ENCODE measurements at regions not wholly inside any gene's neighbourhood (a gene's known extent, or its start where the extent isn't known, plus 50 kb on each side); places are given as distances from the start of the nearest gene placed in this dataset.

DNA sequence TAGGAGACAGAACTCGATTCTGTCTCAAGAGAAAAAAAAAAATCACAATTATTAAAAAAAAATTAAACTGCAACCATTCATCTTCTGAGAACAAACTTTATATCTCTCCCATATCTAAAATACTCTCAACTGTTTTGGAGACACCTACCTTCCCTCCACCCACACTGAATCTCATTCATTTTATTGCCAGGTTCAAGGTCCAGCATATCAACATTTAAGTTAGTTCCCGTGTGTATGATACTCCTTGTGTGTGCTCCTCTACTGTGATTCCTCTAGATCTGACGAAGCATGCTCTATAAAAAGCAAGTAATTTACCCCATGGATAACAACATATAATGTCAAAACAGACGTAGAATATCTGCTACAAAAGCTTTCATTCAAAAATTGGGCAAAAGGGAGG lies 351.8 kb upstream of the SORCS1 start:
- TF ChIP-seq, protein P1, sequence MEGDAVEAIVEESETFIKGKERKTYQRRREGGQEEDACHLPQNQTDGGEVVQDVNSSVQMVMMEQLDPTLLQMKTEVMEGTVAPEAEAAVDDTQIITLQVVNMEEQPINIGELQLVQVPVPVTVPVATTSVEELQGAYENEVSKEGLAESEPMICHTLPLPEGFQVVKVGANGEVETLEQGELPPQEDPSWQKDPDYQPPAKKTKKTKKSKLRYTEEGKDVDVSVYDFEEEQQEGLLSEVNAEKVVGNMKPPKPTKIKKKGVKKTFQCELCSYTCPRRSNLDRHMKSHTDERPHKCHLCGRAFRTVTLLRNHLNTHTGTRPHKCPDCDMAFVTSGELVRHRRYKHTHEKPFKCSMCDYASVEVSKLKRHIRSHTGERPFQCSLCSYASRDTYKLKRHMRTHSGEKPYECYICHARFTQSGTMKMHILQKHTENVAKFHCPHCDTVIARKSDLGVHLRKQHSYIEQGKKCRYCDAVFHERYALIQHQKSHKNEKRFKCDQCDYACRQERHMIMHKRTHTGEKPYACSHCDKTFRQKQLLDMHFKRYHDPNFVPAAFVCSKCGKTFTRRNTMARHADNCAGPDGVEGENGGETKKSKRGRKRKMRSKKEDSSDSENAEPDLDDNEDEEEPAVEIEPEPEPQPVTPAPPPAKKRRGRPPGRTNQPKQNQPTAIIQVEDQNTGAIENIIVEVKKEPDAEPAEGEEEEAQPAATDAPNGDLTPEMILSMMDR (conservative IDR thresholded peaks at IDR 0.05; ENCODE audit: low read depth, low read length), result no peak
- TF ChIP-seq SMC3 (IDR thresholded peaks at IDR 0.05; ENCODE audit: low read depth, low read length), result no peak
- TF ChIP-seq RAD21 (IDR thresholded peaks at IDR 0.05; ENCODE audit: low read length), result no peak
- no peak for TF ChIP-seq MAZ (IDR thresholded peaks at IDR 0.05; ENCODE audit: borderline replicate concordance, low read depth, low read length)
- no peak for TF ChIP-seq RCOR1 (IDR thresholded peaks at IDR 0.05; ENCODE audit: insufficient replicate concordance, low read length)
- TF ChIP-seq CEBPB (IDR thresholded peaks at IDR 0.05; ENCODE audit: low read depth, low read length), result no peak
- TF ChIP-seq, protein P2, sequence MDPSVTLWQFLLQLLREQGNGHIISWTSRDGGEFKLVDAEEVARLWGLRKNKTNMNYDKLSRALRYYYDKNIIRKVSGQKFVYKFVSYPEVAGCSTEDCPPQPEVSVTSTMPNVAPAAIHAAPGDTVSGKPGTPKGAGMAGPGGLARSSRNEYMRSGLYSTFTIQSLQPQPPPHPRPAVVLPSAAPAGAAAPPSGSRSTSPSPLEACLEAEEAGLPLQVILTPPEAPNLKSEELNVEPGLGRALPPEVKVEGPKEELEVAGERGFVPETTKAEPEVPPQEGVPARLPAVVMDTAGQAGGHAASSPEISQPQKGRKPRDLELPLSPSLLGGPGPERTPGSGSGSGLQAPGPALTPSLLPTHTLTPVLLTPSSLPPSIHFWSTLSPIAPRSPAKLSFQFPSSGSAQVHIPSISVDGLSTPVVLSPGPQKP (IDR thresholded peaks at IDR 0.05; ENCODE audit: borderline replicate concordance, low read depth, low read length), result no peak
- no peak for TF ChIP-seq POLR2A (IDR thresholded peaks at IDR 0.05; ENCODE audit: low read depth, low read length)
- TF ChIP-seq FOS (IDR thresholded peaks at IDR 0.05; ENCODE audit: low read depth, low read length), result no peak
- no peak for TF ChIP-seq MXI1 (IDR thresholded peaks at IDR 0.05; ENCODE audit: borderline replicate concordance, low read depth, low read length)
- no peak for TF ChIP-seq RFX5 (IDR thresholded peaks at IDR 0.05; ENCODE audit: low read depth, low read length)
- TF ChIP-seq NFE2L2 (IDR thresholded peaks at IDR 0.05; ENCODE audit: low read depth, low read length), result no peak

Measured in IMR-90 (cell line).